ENCODE measurements at regions not wholly inside any gene's neighbourhood (a gene's known extent, or its start where the extent isn't known, plus 50 kb on each side); places are given as distances from the start of the nearest gene placed in this dataset.
"Not testable (repeated sequence)": the region's sequence is repeated elsewhere in the genome, so short reads cannot be mapped to it uniquely, and the experiment has no call there.

- no peak for ATAC-seq (replicated peaks; ENCODE audit: extremely low read depth, poor library complexity, severe bottlenecking)
- H3K27ac Mint-ChIP-seq (ENCODE audit: low read depth) = no peak overlapping the region
Observed at GRCh38 chrX:13386092-13386491, 66.2 kb upstream of the ATXN3L start.

GRCh38 chrX:13383907-13384306 lies 64.1 kb upstream of the ATXN3L start:
- H3K27me3 Mint-ChIP-seq = no peaks in the 10 kb centered on the region
- no peak for DNase-seq (ENCODE audit: low spot score in 2 of 2)
- H3K4me1 Mint-ChIP-seq = no peaks in the 10 kb centered on the region
- ATAC-seq (replicated peaks; ENCODE audit: extremely low read depth, poor library complexity, severe bottlenecking) = no peak
- H3K27ac Mint-ChIP-seq (ENCODE audit: low read depth) = no peak overlapping the region
- H3K4me3 Mint-ChIP-seq = no peak overlapping the region
- no peaks in the 10 kb centered on the region for H3K9me3 Mint-ChIP-seq
- H3K36me3 Mint-ChIP-seq (ENCODE audit: insufficient read depth) = no peaks in the 10 kb centered on the region

More at GRCh38 chrX:13386092-13386491, 66.2 kb upstream of the ATXN3L start:
- H3K27me3 Mint-ChIP-seq = no peaks in the 10 kb centered on the region
- no peaks in the 10 kb centered on the region for H3K9me3 Mint-ChIP-seq
- H3K36me3 Mint-ChIP-seq (ENCODE audit: insufficient read depth) = no peaks in the 10 kb centered on the region
- no peak overlapping the region for H3K4me3 Mint-ChIP-seq
- no peaks in the 10 kb centered on the region for H3K4me1 Mint-ChIP-seq
- DNase-seq (ENCODE audit: low spot score in 2 of 2) = no peak

DNA sequence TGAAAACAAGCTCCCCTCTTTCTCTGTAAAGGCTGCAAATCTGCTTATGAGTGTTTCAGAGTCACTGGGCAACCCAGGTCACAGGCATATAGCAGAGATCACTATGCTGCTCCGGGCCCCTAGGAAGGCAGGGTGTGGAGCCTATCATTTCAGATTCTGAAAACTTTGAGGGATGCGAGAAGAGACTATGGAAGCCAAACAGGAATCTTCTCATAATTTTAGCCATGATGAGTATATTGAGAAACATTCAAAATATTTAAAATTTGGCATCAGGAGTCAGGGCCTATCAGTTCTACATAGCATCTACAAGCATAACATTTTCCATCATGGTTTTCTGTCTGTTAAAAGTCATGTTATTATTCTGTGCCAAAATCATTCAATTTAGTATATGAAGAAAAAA lies 61.7 kb upstream of the ATXN3L start:
- no peaks in the 10 kb centered on the region for H3K27me3 Mint-ChIP-seq
- ATAC-seq (replicated peaks; ENCODE audit: extremely low read depth, poor library complexity, severe bottlenecking) (no peak), DNase-seq (ENCODE audit: low spot score in 2 of 2) (no peak)
- H3K9me3 Mint-ChIP-seq = no peaks in the 10 kb centered on the region
- no peak overlapping the region for H3K27ac Mint-ChIP-seq (ENCODE audit: low read depth)
- no peaks in the 10 kb centered on the region for H3K36me3 Mint-ChIP-seq (ENCODE audit: insufficient read depth)
- H3K4me1 Mint-ChIP-seq = no peaks in the 10 kb centered on the region
- no peak overlapping the region for H3K4me3 Mint-ChIP-seq

DNA sequence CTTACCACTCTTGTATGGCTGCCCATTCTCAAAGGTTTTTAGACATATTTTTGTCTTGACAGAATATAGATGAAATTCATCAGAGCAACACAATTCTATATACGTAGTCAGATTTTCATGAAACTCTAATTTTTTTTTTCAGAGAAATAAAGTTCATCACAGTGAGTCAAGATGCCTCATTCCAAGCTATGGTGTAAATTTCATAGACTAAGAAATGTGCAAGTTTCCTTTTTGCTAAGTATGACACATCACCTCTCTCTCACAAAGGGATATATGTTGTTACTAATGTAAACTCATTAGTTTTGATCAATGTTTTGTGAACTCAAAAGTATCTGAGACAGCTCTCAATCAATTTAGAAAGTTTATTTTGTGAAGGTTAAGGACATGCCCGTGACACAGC lies 60.4 kb upstream of the ATXN3L start:
- H3K27me3 Mint-ChIP-seq = no peaks in the 10 kb centered on the region
- H3K9me3 Mint-ChIP-seq = no peaks in the 10 kb centered on the region
- H3K27ac Mint-ChIP-seq (ENCODE audit: low read depth) = peak overlapping the region; percentile 42
- no peaks in the 10 kb centered on the region for H3K4me1 Mint-ChIP-seq
- DNase-seq (ENCODE audit: low spot score in 2 of 2) = no peak
- no peaks in the 10 kb centered on the region for H3K36me3 Mint-ChIP-seq (ENCODE audit: insufficient read depth)
- no peak overlapping the region for H3K4me3 Mint-ChIP-seq
- ATAC-seq (replicated peaks; ENCODE audit: extremely low read depth, poor library complexity, severe bottlenecking) = no peak

DNA sequence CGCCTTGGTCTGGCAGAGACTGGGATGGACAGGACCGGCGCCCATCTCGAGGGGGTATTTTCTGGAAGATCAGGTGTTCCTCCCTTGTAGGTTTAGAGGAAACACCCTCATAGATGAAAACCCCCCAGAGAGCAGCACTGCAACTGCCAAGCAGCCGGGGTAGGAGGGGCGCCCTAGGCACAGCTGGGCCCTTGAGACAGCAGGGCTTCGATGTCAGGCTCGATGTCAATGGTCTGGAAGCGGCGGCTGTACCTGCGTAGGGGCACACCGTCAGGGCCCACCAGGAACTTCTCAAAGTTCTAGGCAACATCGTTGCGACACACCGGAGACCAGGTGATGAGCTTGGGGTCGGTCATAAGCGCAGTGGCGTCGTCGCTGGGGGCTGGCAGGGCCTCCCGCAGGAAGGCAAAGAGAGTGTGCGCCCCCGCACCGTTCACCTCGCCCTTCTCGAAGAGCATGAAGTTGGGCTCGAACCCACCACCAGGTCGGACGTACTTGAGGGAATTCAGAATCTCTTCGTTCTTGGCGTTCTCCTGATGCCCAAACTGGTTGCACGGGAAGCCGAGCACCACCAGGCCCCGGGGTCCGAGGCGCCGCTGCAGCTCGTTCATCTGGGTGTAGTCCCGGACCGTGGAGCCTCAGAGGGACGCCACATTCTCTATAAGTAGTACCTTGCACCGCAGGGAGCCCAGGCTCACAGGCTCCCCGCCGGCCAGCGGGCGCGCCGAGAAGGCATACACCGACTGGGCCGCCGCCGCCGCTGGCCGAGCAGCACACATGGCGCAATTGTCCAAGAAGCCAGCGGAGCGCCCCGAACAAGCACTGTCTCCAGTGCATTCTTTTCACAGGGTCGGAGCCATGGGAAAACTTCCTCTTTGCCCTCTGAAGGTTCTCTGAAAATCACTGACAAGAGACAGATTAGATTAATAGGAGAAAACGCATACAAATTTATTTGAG lies 59.0 kb upstream of the ATXN3L start:
- not testable (repeated sequence) for H3K4me1 Mint-ChIP-seq; ATAC-seq (replicated peaks; ENCODE audit: extremely low read depth, poor library complexity, severe bottlenecking); H3K27me3 Mint-ChIP-seq; H3K27ac Mint-ChIP-seq (ENCODE audit: low read depth); H3K9me3 Mint-ChIP-seq; DNase-seq (ENCODE audit: low spot score in 2 of 2); H3K4me3 Mint-ChIP-seq; H3K36me3 Mint-ChIP-seq (ENCODE audit: insufficient read depth)

- DNase-seq (ENCODE audit: low spot score in 2 of 2) (no peak), ATAC-seq (replicated peaks; ENCODE audit: extremely low read depth, poor library complexity, severe bottlenecking) (no peak)
- H3K27ac Mint-ChIP-seq (ENCODE audit: low read depth) = no peak overlapping the region
- H3K9me3 Mint-ChIP-seq = no peaks in the 10 kb centered on the region
- H3K4me1 Mint-ChIP-seq = no peaks in the 10 kb centered on the region
- no peaks in the 10 kb centered on the region for H3K27me3 Mint-ChIP-seq
- no peak overlapping the region for H3K4me3 Mint-ChIP-seq
- H3K36me3 Mint-ChIP-seq (ENCODE audit: insufficient read depth) = no peaks in the 10 kb centered on the region
Observed at GRCh38 chrX:13377550-13377934, 57.7 kb upstream of the ATXN3L start.

DNA sequence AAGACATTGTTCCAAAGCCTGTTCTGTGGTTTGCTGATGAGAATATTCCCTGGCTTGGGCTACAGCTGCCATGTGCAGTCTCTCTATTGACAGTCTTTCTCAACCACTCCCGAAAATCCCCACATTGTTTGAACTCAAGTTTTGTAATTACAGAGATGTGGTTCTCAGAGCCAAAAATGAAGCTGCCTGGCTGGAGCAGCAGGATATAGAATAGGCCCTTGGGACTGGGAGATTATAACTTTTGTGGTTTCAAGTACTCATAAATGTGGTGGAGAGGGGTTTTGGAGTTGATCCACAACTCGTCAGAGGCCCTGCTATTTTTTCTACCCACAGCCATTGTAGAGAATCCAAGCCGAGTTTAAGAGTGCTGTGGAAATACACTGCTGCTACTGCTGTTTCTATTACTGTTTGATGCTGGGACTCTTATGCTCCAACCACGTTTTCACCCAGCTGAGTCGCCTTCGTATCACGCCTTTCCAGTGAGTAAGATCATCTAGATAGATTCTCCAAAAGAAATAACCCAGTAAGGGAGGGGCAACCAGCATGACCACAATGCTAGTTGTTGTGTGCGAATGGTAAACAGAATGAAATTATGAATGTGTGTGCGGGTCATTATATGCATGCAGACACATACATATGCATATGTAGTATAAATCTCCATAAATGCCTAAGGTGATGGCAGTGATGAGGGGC lies 57.1 kb upstream of the ATXN3L start:
- ATAC-seq (replicated peaks; ENCODE audit: extremely low read depth, poor library complexity, severe bottlenecking) = no peak
- no peaks in the 10 kb centered on the region for H3K9me3 Mint-ChIP-seq

GRCh38 chrX:13375596-13375995 lies 55.7 kb upstream of the ATXN3L start:
- H3K4me1 Mint-ChIP-seq; H3K27ac Mint-ChIP-seq (ENCODE audit: low read depth); H3K36me3 Mint-ChIP-seq (ENCODE audit: insufficient read depth); H3K4me3 Mint-ChIP-seq; H3K9me3 Mint-ChIP-seq; H3K27me3 Mint-ChIP-seq; ATAC-seq (replicated peaks; ENCODE audit: extremely low read depth, poor library complexity, severe bottlenecking); DNase-seq (ENCODE audit: low spot score in 2 of 2): not testable (repeated sequence)

More for the DNA sequence above, 57.1 kb upstream of the ATXN3L start:
- no peaks in the 10 kb centered on the region for H3K36me3 Mint-ChIP-seq (ENCODE audit: insufficient read depth)
- no peak overlapping the region for H3K4me3 Mint-ChIP-seq
- no peak for DNase-seq (ENCODE audit: low spot score in 2 of 2)
- H3K27ac Mint-ChIP-seq (ENCODE audit: low read depth) = no peak overlapping the region
- no peaks in the 10 kb centered on the region for H3K4me1 Mint-ChIP-seq
- H3K27me3 Mint-ChIP-seq = no peaks in the 10 kb centered on the region

- no peak for ATAC-seq (replicated peaks; ENCODE audit: extremely low read depth, poor library complexity, severe bottlenecking)
- DNase-seq (ENCODE audit: low spot score in 2 of 2) = no peak
- Mint-ChIP-seq H3K27me3 (no peaks in the 10 kb centered on the region), H3K9me3 (no peaks in the 10 kb centered on the region), H3K36me3 (ENCODE audit: insufficient read depth) (no peaks in the 10 kb centered on the region), H3K4me3 (no peak overlapping the region), H3K27ac (ENCODE audit: low read depth) (no peak overlapping the region), H3K4me1 (no peaks in the 10 kb centered on the region)
Observed at GRCh38 chrX:13374364-13374763, 54.5 kb upstream of the ATXN3L start.

DNA sequence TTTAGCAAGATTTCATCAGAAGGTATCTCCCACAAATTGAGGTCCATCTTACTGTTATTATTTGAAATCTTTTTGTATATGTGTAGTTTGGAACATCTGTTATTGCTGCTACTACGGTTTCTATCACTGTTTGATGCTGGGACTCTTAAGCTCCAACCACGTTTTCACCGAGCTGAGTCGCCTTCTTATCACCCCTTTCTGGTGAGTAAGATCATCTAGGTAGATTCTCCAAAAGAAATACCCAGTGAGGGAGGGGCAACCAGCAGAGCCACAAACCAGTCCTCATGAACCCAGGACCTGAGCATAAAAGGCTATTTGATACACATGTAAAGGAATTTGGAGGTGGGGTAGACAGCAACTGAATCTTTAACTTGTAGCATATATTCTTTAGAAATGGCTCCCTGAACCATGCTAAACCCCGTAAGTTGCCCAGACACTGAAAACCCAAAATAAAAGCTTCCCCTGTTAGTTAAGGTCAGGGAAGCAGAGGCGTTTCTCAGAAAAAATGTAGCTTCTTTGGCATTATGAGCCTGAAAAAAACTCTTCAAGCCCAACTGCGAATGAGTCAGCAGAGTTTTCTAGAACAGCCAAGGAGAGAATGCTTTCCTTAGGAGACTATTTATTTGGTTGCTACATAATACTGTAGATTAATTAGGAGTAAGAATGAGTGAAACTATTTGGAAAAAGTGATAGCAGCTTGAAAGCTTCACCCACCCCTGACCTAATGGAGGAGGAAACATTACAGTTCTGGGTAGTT lies 53.8 kb upstream of the ATXN3L start:
- Mint-ChIP-seq H3K4me1 (no peaks in the 10 kb centered on the region), H3K36me3 (ENCODE audit: insufficient read depth) (no peaks in the 10 kb centered on the region), H3K27ac (ENCODE audit: low read depth) (no peak overlapping the region), H3K4me3 (no peak overlapping the region), H3K9me3 (no peaks in the 10 kb centered on the region), H3K27me3 (no peaks in the 10 kb centered on the region)
- ATAC-seq (replicated peaks; ENCODE audit: extremely low read depth, poor library complexity, severe bottlenecking) = no peak
- no peak for DNase-seq (ENCODE audit: low spot score in 2 of 2)

GRCh38 chrX:13373027-13373426 lies 53.2 kb upstream of the ATXN3L start:
- Mint-ChIP-seq H3K36me3 (ENCODE audit: insufficient read depth) (peaks cover 2% of the 10 kb centered on the region), H3K4me3 (no peak overlapping the region)

DNA sequence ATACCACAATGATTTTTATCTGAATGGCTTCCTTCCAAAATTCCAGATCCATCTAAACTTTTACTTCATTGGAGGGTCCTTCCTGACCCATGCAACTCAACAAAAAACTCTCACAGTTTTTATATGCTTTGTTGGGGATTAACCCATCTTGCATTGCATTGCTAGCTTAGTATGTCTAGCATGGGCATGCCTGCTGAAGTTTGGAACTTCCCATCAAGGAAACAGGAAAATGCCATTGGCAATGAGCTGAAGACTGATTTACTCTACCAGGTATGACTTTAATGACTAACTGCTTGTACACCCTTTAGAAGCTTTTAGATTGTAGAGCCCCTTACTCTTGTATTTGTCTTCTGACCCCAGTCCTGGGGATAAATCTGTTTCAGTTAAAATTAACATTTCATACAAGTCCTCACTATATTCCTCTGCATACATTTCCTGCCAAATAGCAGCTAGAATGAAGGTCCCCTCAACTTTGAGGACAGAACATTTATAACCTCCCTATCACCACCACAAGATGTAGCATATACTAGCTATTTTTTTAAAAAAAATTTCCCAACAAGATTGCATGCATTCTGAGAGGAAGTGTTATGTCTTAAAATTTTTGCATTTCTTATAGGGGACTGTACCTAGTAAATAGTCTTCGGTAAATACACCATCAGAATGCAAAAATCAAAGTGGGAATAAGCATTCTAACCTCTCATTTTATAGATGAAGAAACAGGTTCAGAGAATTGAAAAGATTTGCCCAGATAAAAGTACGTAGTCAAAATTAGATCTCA lies 52.5 kb upstream of the ATXN3L start:
- Mint-ChIP-seq H3K36me3 (ENCODE audit: insufficient read depth) (peaks cover 3% of the 10 kb centered on the region), H3K27me3 (no peaks in the 10 kb centered on the region), H3K4me3 (no peak overlapping the region), H3K27ac (ENCODE audit: low read depth) (no peak overlapping the region), H3K9me3 (no peaks in the 10 kb centered on the region), H3K4me1 (peaks cover 10% of the 10 kb centered on the region)
- no peak for DNase-seq (ENCODE audit: low spot score in 2 of 2)
- ATAC-seq (replicated peaks; ENCODE audit: extremely low read depth, poor library complexity, severe bottlenecking) = no peak

More at GRCh38 chrX:13373027-13373426, 53.2 kb upstream of the ATXN3L start:
- ATAC-seq (replicated peaks; ENCODE audit: extremely low read depth, poor library complexity, severe bottlenecking) (no peak), DNase-seq (ENCODE audit: low spot score in 2 of 2) (no peak)
- H3K27ac Mint-ChIP-seq (ENCODE audit: low read depth) = no peak overlapping the region
- no peaks in the 10 kb centered on the region for H3K27me3 Mint-ChIP-seq
- H3K4me1 Mint-ChIP-seq = peaks cover 4% of the 10 kb centered on the region
- no peaks in the 10 kb centered on the region for H3K9me3 Mint-ChIP-seq

Measured in central memory CD8-positive, alpha-beta T cell (primary cell).